ENCODE measurements at regions not wholly inside any gene's neighbourhood (a gene's known extent, or its start where the extent isn't known, plus 50 kb on each side); places are given as distances from the start of the nearest gene placed in this dataset.

GRCh38 chr20:51193066-51193772, 170.3 kb upstream of the KCNG1 start:
- POLR2A ChIA-PET: no interaction called here
- DNase-seq (ENCODE audit: extremely low spot score): no peak
- CTCF ChIA-PET: no interaction called here
- no peak for TF ChIP-seq CTCF (IDR thresholded peaks at IDR 0.05; ENCODE audit: control extremely low read depth, extremely low read depth, low read depth, missing control alignments)

GRCh38 chr20:51190783-51191180, 167.9 kb upstream of the KCNG1 start:
- ChIA-PET POLR2A (no interaction called here), CTCF (no interaction called here)
- no peak for DNase-seq (ENCODE audit: extremely low spot score)
- TF ChIP-seq CTCF (IDR thresholded peaks at IDR 0.05; ENCODE audit: control extremely low read depth, extremely low read depth, low read depth, missing control alignments): no peak

- no peak for TF ChIP-seq CTCF (IDR thresholded peaks at IDR 0.05; ENCODE audit: control extremely low read depth, extremely low read depth, low read depth, missing control alignments)
- CTCF ChIA-PET: no interaction called here
- no peak for DNase-seq (ENCODE audit: extremely low spot score)
- POLR2A ChIA-PET: no interaction called here
Measured at GRCh38 chr20:51189814-51190782, 167.2 kb upstream of the KCNG1 start.

- ChIA-PET POLR2A (no interaction called here), CTCF (interaction anchor here (1.3 kb wide), 1 partner anchor 12 kb away, joined by 3 read pairs; no protein-coding TSS in a partner anchor)
- DNase-seq (ENCODE audit: extremely low spot score): no peak
Measured at GRCh38 chr20:51188941-51189340, 166.0 kb upstream of the KCNG1 start.

GRCh38 chr20:51187261-51187660, 164.4 kb upstream of the KCNG1 start:
- POLR2A ChIA-PET: no interaction called here
- no peak for DNase-seq (ENCODE audit: extremely low spot score)
- CTCF ChIA-PET: no interaction called here
- TF ChIP-seq CTCF (IDR thresholded peaks at IDR 0.05; ENCODE audit: control extremely low read depth, extremely low read depth, low read depth, missing control alignments): no peak

More at GRCh38 chr20:51188941-51189340, 166.0 kb upstream of the KCNG1 start:
- TF ChIP-seq CTCF (IDR thresholded peaks at IDR 0.05; ENCODE audit: control extremely low read depth, extremely low read depth, low read depth, missing control alignments): no peak

GRCh38 chr20:51185861-51186260, 163.0 kb upstream of the KCNG1 start:
- ChIA-PET POLR2A (no interaction called here), CTCF (interaction anchor here (0.9 to 1.3 kb wide), 3 partner anchors 29 to 198 kb away, joined by 3 to 4 read pairs (median 3); no protein-coding TSS in a partner anchor)
- no peak for DNase-seq (ENCODE audit: extremely low spot score)
- no peak for TF ChIP-seq CTCF (IDR thresholded peaks at IDR 0.05; ENCODE audit: control extremely low read depth, extremely low read depth, low read depth, missing control alignments)
